GM12873 (cell line): ENCODE measurements at regions not wholly inside any gene's neighbourhood (a gene's known extent, or its start where the extent isn't known, plus 50 kb on each side); places are given as distances from the start of the nearest gene placed in this dataset.

Experiments used
- CTCF ChIP-seq: IDR thresholded peaks from 2 replicates; pipeline ENCODE4 v1.5.1; 2012; ENCODE audit warnings: low read depth, mild to moderate bottlenecking, moderate library complexity, low read length, control low read depth; ENCODE audit not compliant: insufficient read depth; ENCODE audit errors: missing control alignments

GRCh38 chr4:24701683-24702082 is 93.7 kb upstream of the SOD3 start:
- no peak for TF ChIP-seq CTCF

GRCh38 chr4:24702281-24702680 is 93.1 kb upstream of the SOD3 start:
- TF ChIP-seq CTCF = no peak

- no peak for TF ChIP-seq CTCF
Measured at GRCh38 chr4:24703298-24703697, 92.1 kb upstream of the SOD3 start.

DNA sequence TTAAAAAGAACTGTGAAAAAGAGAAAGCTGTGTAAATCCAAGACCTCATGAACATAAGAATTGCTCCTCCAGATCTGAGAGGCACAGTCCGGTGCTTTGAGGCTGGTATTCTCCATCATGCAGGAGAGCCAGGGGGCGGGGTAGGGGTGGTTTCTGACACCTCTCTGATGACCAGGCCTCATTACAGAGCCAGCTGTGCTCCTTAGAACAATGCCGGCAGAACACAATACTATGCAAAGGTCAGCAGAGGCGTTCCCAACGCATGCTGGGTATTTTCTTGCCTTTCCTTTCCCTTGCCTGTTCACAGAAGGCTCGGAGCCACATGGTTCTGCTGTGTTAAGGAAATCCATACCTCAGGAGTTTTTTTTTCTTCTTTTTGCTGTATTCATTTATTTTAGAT is 91.2 kb upstream of the SOD3 start:
- no peak for TF ChIP-seq CTCF

DNA sequence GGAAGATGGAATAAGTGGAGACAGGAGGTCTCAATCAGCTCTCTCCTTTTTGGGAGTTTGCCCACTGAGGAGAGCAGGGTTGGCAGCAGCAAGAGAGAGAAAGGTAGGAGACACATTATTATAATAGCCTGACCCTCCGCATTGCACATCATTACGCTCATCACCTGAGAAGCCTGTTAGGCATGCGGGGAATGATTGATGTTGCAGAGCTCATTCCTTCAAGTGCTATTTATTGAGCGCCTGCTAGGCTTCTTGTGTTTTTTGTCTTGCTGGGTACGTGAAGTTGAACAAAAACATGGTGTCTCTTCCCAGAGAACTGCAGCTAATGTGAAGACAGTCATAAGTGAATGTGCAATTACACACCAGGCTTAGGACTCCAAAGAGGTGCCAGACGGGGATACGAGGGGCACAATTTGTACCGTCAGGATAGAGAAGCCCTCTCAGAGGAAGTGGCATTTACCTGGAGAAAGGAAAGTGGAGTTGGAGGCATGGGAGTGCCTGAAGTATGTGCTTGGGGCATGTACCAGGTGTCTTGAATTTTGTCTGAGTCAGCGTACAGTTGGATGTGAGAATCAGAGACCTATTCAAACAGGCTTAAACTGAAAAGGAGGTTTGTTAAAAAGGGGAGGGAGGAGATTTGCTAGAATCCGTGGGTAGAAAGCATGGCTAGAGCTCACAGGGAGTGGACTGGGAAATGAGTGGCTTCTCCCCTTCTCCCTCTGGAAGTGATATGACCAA is 90.2 kb upstream of the SOD3 start:
- TF ChIP-seq CTCF = no peak

DNA sequence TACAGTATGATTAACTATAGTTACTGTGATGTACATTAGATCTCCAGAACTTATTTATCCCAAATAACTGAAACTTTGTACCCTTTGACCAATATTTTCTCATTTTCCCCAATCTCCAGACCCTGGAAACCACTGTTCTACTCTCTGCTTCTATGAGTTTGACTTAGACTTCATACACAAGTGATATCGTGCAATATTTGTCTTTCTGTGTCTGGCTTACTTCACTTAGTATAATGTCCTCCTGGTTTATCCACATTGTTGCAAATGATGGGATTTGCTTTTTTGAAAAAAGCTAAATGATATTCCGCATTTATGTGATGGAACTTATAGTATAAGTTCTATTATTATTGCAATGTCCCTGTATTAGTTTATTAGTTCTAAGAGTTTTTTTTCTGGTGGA is 81.8 kb upstream of the SOD3 start:
- no peak for TF ChIP-seq CTCF

DNA sequence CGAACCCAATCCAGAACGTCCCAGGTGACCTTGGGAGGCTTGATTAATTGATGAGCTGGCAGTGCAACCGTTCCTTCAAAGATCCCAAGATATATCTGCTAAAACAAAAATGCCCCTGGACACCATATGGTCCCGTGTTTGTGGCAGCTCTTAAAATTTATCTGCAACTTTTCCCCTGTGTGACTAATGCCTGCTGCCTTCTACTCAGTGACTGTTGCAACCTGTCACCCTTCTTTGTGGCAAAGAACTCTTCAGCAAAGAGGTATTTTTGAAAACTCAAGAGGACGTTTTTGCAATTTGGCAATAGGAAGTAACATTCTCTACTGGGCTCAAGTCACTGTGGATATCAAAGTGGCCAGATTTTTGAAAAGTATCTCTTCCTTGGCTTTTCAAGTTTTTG is 75.8 kb upstream of the SOD3 start:
- no peak for TF ChIP-seq CTCF
